Transverse colon (tissue), 4 donors: ENCODE measurements at regions not wholly inside any gene's neighbourhood (a gene's known extent, or its start where the extent isn't known, plus 50 kb on each side); places are given as distances from the start of the nearest gene placed in this dataset.

Experiments
- CTCF ChIP-seq, 5 experiments: fragments of 200-600 bp in 3 of 5; fragments of 450-650 bp in 2 of 5; sonication (generic) in 3 of 5; IDR thresholded peaks; 1 replicate in 2 of 5; 2 replicates in 3 of 5; pipeline ENCODE4 v1.5.1; 2016 to 2017; ENCODE audit warnings: antibody characterized with exemption in 5 of 5, inconsistent platforms in 3 of 5, mild to moderate bottlenecking in 2 of 5, moderate library complexity in 1 of 5
- POLR2A ChIP-seq: fragments of 450-650 bp; IDR thresholded peaks from one replicate; pipeline ENCODE4 v1.6.1; 2016; ENCODE audit warnings: antibody characterized with exemption, mild to moderate bottlenecking, moderate library complexity
- POLR2AphosphoS5 ChIP-seq, 3 donors: sonication (generic); formaldehyde crosslinking; IDR thresholded peaks; one replicate each; pipeline ENCODE4 v1.6.1; 2016; ENCODE audit warnings: antibody characterized with exemption in 3 of 3

DNA sequence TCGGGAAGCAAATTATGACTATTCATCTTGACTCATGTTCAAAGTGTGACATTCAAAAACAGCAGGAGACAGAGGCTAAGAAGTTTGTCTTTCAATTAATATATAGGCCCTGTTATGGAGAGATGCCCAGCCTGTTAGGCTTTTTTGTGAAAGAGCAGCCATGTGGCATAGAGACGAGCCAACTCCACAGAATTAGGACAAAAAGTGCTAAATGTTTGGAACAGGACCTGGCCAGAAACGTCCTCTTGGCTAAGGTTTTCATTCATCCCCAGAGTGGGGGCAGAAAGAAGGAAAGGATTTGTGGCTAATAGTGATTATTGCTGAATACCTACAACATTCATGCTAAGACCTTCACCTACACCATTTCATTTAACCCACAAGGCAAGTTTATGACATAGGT, 324.7 kb upstream of the NPVF start:
- TF ChIP-seq CTCF (IDR thresholded peaks at IDR 0.05) = no peak
- no peak for TF ChIP-seq POLR2AphosphoS5 (IDR thresholded peaks at IDR 0.05)
- TF ChIP-seq POLR2A = no peak
